Endothelial cell of umbilical vein (primary cell): ENCODE measurements at regions not wholly inside any gene's neighbourhood (a gene's known extent, or its start where the extent isn't known, plus 50 kb on each side); places are given as distances from the start of the nearest gene placed in this dataset.

Experiments used
- BruUV-seq: library from RNA; stranded (reverse); fragments of 400-500 nt; replicated peaks from 2 replicates; lab custom pipeline; 2021; lab: Mats Ljungman, UMichigan
- CTCF ChIA-PET: fragments of 300-600, 350-600 bp; sonication (Branson Sonifier 250); formaldehyde crosslinking; loops from one replicate; lab custom pipeline; 2021; ENCODE audit warnings: antibody characterized with exemption, inconsistent platforms; lab: Charles Lee
- POLR2A ChIA-PET: fragments of 300-600, 350-600 bp; sonication (Branson Sonifier 250); formaldehyde crosslinking; loops from one replicate; lab custom pipeline; 2021; ENCODE audit warnings: antibody characterized with exemption, inconsistent platforms; lab: Charles Lee
- DNase-seq: peaks from one replicate; pipeline ENCODE4 v3.0.0-alpha.2; 2011; ENCODE audit warnings: low read depth, low spot score
- FAIRE-seq: peaks from 2 replicates; lab custom pipeline; 2011; peaks lifted over from hg19 to GRCh38; lab: Jason Lieb, UNC
- H2AFZ ChIP-seq: 2 replicates; pipeline ENCODE4 v1.6.0; 2012; ENCODE audit warnings: low read depth, low read length, control low read depth, inconsistent platforms
- H3K27ac ChIP-seq: 2 replicates; pipeline ENCODE4 v1.5.1; 2011; ENCODE audit warnings: low read depth, mild to moderate bottlenecking, control low read depth, low read length, moderate library complexity; ENCODE audit not compliant: insufficient read depth
- H3K27me3 ChIP-seq, 2 experiments: 2 replicates each; pipeline versions ENCODE4 v1.6.0 to v1.6.1; 2011; ENCODE audit warnings: low read length in 2 of 2, mixed read lengths in 1 of 2; ENCODE audit not compliant: control insufficient read depth in 2 of 2, insufficient read depth in 2 of 2
- H3K36me3 ChIP-seq, 2 experiments: 2 replicates in 1 of 2; 3 replicates in 1 of 2; pipeline ENCODE4 v1.5.1; 2011; ENCODE audit warnings: low read length in 2 of 2, mild to moderate bottlenecking in 1 of 2, moderate library complexity in 1 of 2; ENCODE audit not compliant: control insufficient read depth in 2 of 2, insufficient read depth in 2 of 2; ENCODE audit errors: extremely low read depth in 1 of 2
- H3K4me1 ChIP-seq: 3 replicates; pipeline ENCODE4 v1.5.1; 2011; ENCODE audit warnings: mild to moderate bottlenecking, low read length; ENCODE audit not compliant: control insufficient read depth, insufficient read depth; ENCODE audit errors: extremely low read depth
- H3K4me2 ChIP-seq: 2 replicates; pipeline ENCODE4 v1.6.1; 2011; ENCODE audit warnings: low read length, control low read depth, mixed read lengths; ENCODE audit not compliant: insufficient read depth
- H3K4me3 ChIP-seq, 3 experiments: fragments of 200-600 bp in 1 of 3; sonication (generic), shearing (Covaris generic) in 1 of 3; replicated peaks in 1 of 3; 2 replicates each; pipeline ENCODE4 v1.5.1; 2011 to 2016; ENCODE audit warnings: control low read depth in 3 of 3, low read length in 3 of 3, mild to moderate bottlenecking in 2 of 3, inconsistent platforms in 1 of 3, low read depth in 1 of 3, moderate library complexity in 1 of 3; ENCODE audit not compliant: insufficient read depth in 1 of 3
- H3K79me2 ChIP-seq: 2 replicates; pipeline ENCODE4 v1.6.0; 2012; ENCODE audit warnings: low read length, inconsistent platforms; ENCODE audit not compliant: control insufficient read depth, insufficient read depth
- H3K9ac ChIP-seq: replicated peaks from 2 replicates; pipeline ENCODE3; 2011; ENCODE audit warnings: low read length, control low read depth; ENCODE audit not compliant: insufficient read depth; ENCODE audit errors: extremely low read depth
- H3K9me1 ChIP-seq: replicated peaks from 3 replicates; pipeline ENCODE4 v1.6.0; 2011; ENCODE audit warnings: mild to moderate bottlenecking, low read length; ENCODE audit not compliant: control insufficient read depth, insufficient read depth; ENCODE audit errors: extremely low read depth
- H3K9me3 ChIP-seq: replicated peaks from 2 replicates; pipeline ENCODE4 v1.5.1; 2012; ENCODE audit warnings: low read length, inconsistent platforms; ENCODE audit not compliant: control insufficient read depth, insufficient read depth
- H4K20me1 ChIP-seq: replicated peaks from 2 replicates; pipeline ENCODE3; 2011; ENCODE audit warnings: mild to moderate bottlenecking, low read length; ENCODE audit not compliant: control insufficient read depth, insufficient read depth; ENCODE audit errors: extremely low read depth
- CTCF ChIP-seq, 2 donors: IDR thresholded peaks; 1 replicate in 1 of 2; 2 replicates in 1 of 2; pipeline ENCODE4 v1.5.1; 2011; ENCODE audit warnings: low read length in 2 of 2, mild to moderate bottlenecking in 2 of 2, moderate library complexity in 2 of 2, control low read depth in 1 of 2, inconsistent platforms in 1 of 2, low read depth in 1 of 2; ENCODE audit not compliant: insufficient read depth in 1 of 2; ENCODE audit errors: extremely low read depth in 1 of 2
- EZH2 ChIP-seq: IDR thresholded peaks from 2 replicates; pipeline ENCODE4 v1.6.1; 2012; ENCODE audit warnings: borderline replicate concordance, low read depth, mild to moderate bottlenecking, moderate library complexity, low read length, inconsistent platforms; ENCODE audit not compliant: severe bottlenecking
- FOS ChIP-seq: IDR thresholded peaks from 2 replicates; pipeline ENCODE4 v1.6.1; 2011; ENCODE audit warnings: mild to moderate bottlenecking, low read length, moderate library complexity, borderline replicate concordance; ENCODE audit not compliant: insufficient read depth
- GATA2 ChIP-seq: IDR thresholded peaks from 2 replicates; pipeline ENCODE4 v1.7.0; 2011; ENCODE audit warnings: low read depth, mild to moderate bottlenecking, moderate library complexity, mixed read lengths, low read length; ENCODE audit not compliant: insufficient read length, insufficient read depth
- JUN ChIP-seq: IDR thresholded peaks from 2 replicates; pipeline ENCODE4 v1.6.1; 2011; ENCODE audit warnings: borderline replicate concordance, low read depth; ENCODE audit not compliant: insufficient read length, insufficient read depth
- MAX ChIP-seq: IDR thresholded peaks from 2 replicates; pipeline ENCODE4 v1.6.1; 2011; ENCODE audit not compliant: insufficient read depth, insufficient read length
- MYC ChIP-seq: IDR thresholded peaks from one replicate; pipeline ENCODE4 v1.6.1; 2011; ENCODE audit warnings: mild to moderate bottlenecking, low read depth, low read length
- POLR2A ChIP-seq: IDR thresholded peaks from 2 replicates; pipeline ENCODE4 v1.6.1; 2012; ENCODE audit warnings: low read depth, mild to moderate bottlenecking, control low read depth, low read length
- POLR2AphosphoS5 ChIP-seq: IDR thresholded peaks from 2 replicates; pipeline ENCODE4 v1.6.1; 2012; ENCODE audit warnings: low read depth, mild to moderate bottlenecking, control low read depth, low read length, moderate library complexity; ENCODE audit not compliant: insufficient read depth
- dilution Hi-C: fragments of 300-500 bp; cut with MboI; formaldehyde crosslinking; loops from one replicate; pipeline ENCODE4 v1.15.0; 2019; ENCODE audit warnings: low sequenced_read_pairs; ENCODE audit not compliant: extremely low pct_ligation_motif_present
- intact Hi-C: fragments of 100-400 bp; cut with micrococcal nuclease; formaldehyde crosslinking; loops from one replicate; pipeline ENCODE4 v1.10.0; 2022

- H2AFZ ChIP-seq = peak overlapping the region; percentile 49
- peaks cover 55% of the 10 kb centered on the region for H3K4me1 ChIP-seq
- TF ChIP-seq MYC = no peak
- no peak for TF ChIP-seq EZH2
- no peak for TF ChIP-seq FOS
- TF ChIP-seq CTCF (IDR thresholded peaks at IDR 0.05; ENCODE audit: extremely low read depth in 1 of 2, insufficient read depth in 1 of 2, low read depth in 1 of 2, low read length in 2 of 2) = no peak
- TF ChIP-seq MAX = no peak
- TF ChIP-seq GATA2 = no peak
- TF ChIP-seq JUN = no peak
- no peak for TF ChIP-seq POLR2AphosphoS5
- no peak for TF ChIP-seq POLR2A
- H3K27me3 ChIP-seq = no peaks in the 10 kb centered on the region
- POLR2A ChIA-PET = interaction anchor here (3.3 kb wide), 1 partner anchor 81 kb away, joined by 14 read pairs; no protein-coding TSS in a partner anchor
- CTCF ChIA-PET = interaction anchor here (1.1 to 4.6 kb wide), 9 partner anchors 9 to 544 kb away, joined by 3 to 39 read pairs (median 6); no protein-coding TSS in a partner anchor
- no peaks in the 10 kb centered on the region for H3K9me1 ChIP-seq
- H3K4me3 ChIP-seq = no peak overlapping the region
- peak overlapping the region; percentile 98 for H3K27ac ChIP-seq
- no TSS peak for BruUV-seq
- dilution Hi-C loops (loop anchor here (5.0 to 25.0 kb wide), 2 partner anchors 79 to 499 kb away; no protein-coding TSS in a partner anchor), intact Hi-C loops (no loop called here)
- no peaks in the 10 kb centered on the region for H4K20me1 ChIP-seq
- peak overlapping the region; percentile 66 for H3K4me2 ChIP-seq
- H3K9me3 ChIP-seq = no peaks in the 10 kb centered on the region
- peak overlapping the region; percentile 66 for H3K9ac ChIP-seq
- no peaks in the 10 kb centered on the region for H3K79me2 ChIP-seq
- DNase-seq = peak; percentile 59
- H3K36me3 ChIP-seq = no peaks in the 10 kb centered on the region
- FAIRE-seq = no peak
These were observed 190.2 kb downstream of the REEP3 start for GRCh38 chr10:63711361-63711760.
